ENCODE measurements at regions not wholly inside any gene's neighbourhood (a gene's known extent, or its start where the extent isn't known, plus 50 kb on each side); places are given as distances from the start of the nearest gene placed in this dataset.

- Mint-ChIP-seq H3K9me3 (ENCODE audit: unreplicated experiment) (peaks cover 54% of the 10 kb centered on the region), H3K36me3 (ENCODE audit: unreplicated experiment) (no peaks in the 10 kb centered on the region)
Measured at GRCh38 chr16:8305201-8305600, 285.1 kb downstream of the TMEM114 start.

GRCh38 chr16:8299635-8300034 lies 290.7 kb downstream of the TMEM114 start:
- Mint-ChIP-seq H3K36me3 (ENCODE audit: unreplicated experiment) (no peaks in the 10 kb centered on the region), H3K27ac (ENCODE audit: unreplicated experiment) (no peak overlapping the region), H3K27me3 (ENCODE audit: unreplicated experiment) (no peaks in the 10 kb centered on the region), H3K4me1 (ENCODE audit: unreplicated experiment) (no peaks in the 10 kb centered on the region), H3K4me3 (ENCODE audit: unreplicated experiment) (no peak overlapping the region), H3K9me3 (ENCODE audit: unreplicated experiment) (peaks cover 60% of the 10 kb centered on the region)
- no peak for TF ChIP-seq CTCF (IDR thresholded peaks at IDR 0.05)
- DNase-seq (ENCODE audit: extremely low spot score, unreplicated experiment): no peak

More at GRCh38 chr16:8305201-8305600, 285.1 kb downstream of the TMEM114 start:
- H3K27me3 Mint-ChIP-seq (ENCODE audit: unreplicated experiment): no peaks in the 10 kb centered on the region
- TF ChIP-seq CTCF (IDR thresholded peaks at IDR 0.05): no peak
- no peak for DNase-seq (ENCODE audit: extremely low spot score, unreplicated experiment)
- no peak overlapping the region for H3K27ac Mint-ChIP-seq (ENCODE audit: unreplicated experiment)
- H3K4me3 Mint-ChIP-seq (ENCODE audit: unreplicated experiment): no peak overlapping the region
- no peaks in the 10 kb centered on the region for H3K4me1 Mint-ChIP-seq (ENCODE audit: unreplicated experiment)

- Mint-ChIP-seq H3K27ac (ENCODE audit: unreplicated experiment) (no peak overlapping the region), H3K4me1 (ENCODE audit: unreplicated experiment) (no peaks in the 10 kb centered on the region), H3K36me3 (ENCODE audit: unreplicated experiment) (no peaks in the 10 kb centered on the region), H3K9me3 (ENCODE audit: unreplicated experiment) (peaks cover 64% of the 10 kb centered on the region), H3K27me3 (ENCODE audit: unreplicated experiment) (no peaks in the 10 kb centered on the region), H3K4me3 (ENCODE audit: unreplicated experiment) (no peak overlapping the region)
- DNase-seq (ENCODE audit: extremely low spot score, unreplicated experiment): no peak
- no peak for TF ChIP-seq CTCF (IDR thresholded peaks at IDR 0.05)
Measured at GRCh38 chr16:8295513-8296237, 294.6 kb downstream of the TMEM114 start.

GRCh38 chr16:8293413-8293812 lies 296.9 kb downstream of the TMEM114 start:
- peaks cover 46% of the 10 kb centered on the region for H3K9me3 Mint-ChIP-seq (ENCODE audit: unreplicated experiment)
- H3K4me3 Mint-ChIP-seq (ENCODE audit: unreplicated experiment): no peak overlapping the region
- H3K36me3 Mint-ChIP-seq (ENCODE audit: unreplicated experiment): no peaks in the 10 kb centered on the region
- H3K27me3 Mint-ChIP-seq (ENCODE audit: unreplicated experiment): no peaks in the 10 kb centered on the region
- H3K27ac Mint-ChIP-seq (ENCODE audit: unreplicated experiment): no peak overlapping the region
- DNase-seq (ENCODE audit: extremely low spot score, unreplicated experiment): no peak
- TF ChIP-seq CTCF (IDR thresholded peaks at IDR 0.05): no peak
- H3K4me1 Mint-ChIP-seq (ENCODE audit: unreplicated experiment): no peaks in the 10 kb centered on the region

- Mint-ChIP-seq H3K4me1 (ENCODE audit: unreplicated experiment) (no peaks in the 10 kb centered on the region), H3K36me3 (ENCODE audit: unreplicated experiment) (no peaks in the 10 kb centered on the region), H3K27ac (ENCODE audit: unreplicated experiment) (no peak overlapping the region), H3K9me3 (ENCODE audit: unreplicated experiment) (peaks cover 41% of the 10 kb centered on the region), H3K4me3 (ENCODE audit: unreplicated experiment) (no peak overlapping the region), H3K27me3 (ENCODE audit: unreplicated experiment) (no peaks in the 10 kb centered on the region)
- DNase-seq (ENCODE audit: extremely low spot score, unreplicated experiment): no peak
- TF ChIP-seq CTCF (IDR thresholded peaks at IDR 0.05): no peak
Measured at GRCh38 chr16:8292271-8292670, 298.0 kb downstream of the TMEM114 start.
